ENCODE measurements at regions not wholly inside any gene's neighbourhood (a gene's known extent, or its start where the extent isn't known, plus 50 kb on each side); places are given as distances from the start of the nearest gene placed in this dataset.

GRCh38 chr9:18359335-18359734, 114.6 kb upstream of the ADAMTSL1 start:
- Histone ChIP-seq H3K4me3 (ENCODE audit: insufficient read depth, low read depth, low read length) (no peak overlapping the region), H3K27ac (ENCODE audit: insufficient read depth, low read depth, low read length, poor library complexity, severe bottlenecking) (no peak overlapping the region), H3K36me3 (ENCODE audit: control insufficient read depth, insufficient read depth, low read length) (no peaks in the 10 kb centered on the region), H3K4me1 (ENCODE audit: control insufficient read depth, insufficient read depth, low read length) (peaks cover 3% of the 10 kb centered on the region), H3K27me3 (ENCODE audit: control insufficient read depth, insufficient read depth, low read length, poor library complexity, severe bottlenecking) (no peaks in the 10 kb centered on the region), H3K9me3 (ENCODE audit: control insufficient read depth, low read length) (no peaks in the 10 kb centered on the region)
- WGBS, 2 experiments = 95% methylated on average over 1 of the region's 1 CpG

- 94 to 100% methylated on average over 1 of the region's 1 CpG for WGBS, 2 experiments
- Histone ChIP-seq H3K27ac (ENCODE audit: insufficient read depth, low read depth, low read length, poor library complexity, severe bottlenecking) (no peak overlapping the region), H3K27me3 (ENCODE audit: control insufficient read depth, insufficient read depth, low read length, poor library complexity, severe bottlenecking) (no peaks in the 10 kb centered on the region), H3K4me3 (ENCODE audit: insufficient read depth, low read depth, low read length) (no peak overlapping the region), H3K36me3 (ENCODE audit: control insufficient read depth, insufficient read depth, low read length) (no peaks in the 10 kb centered on the region), H3K4me1 (ENCODE audit: control insufficient read depth, insufficient read depth, low read length) (peaks cover 3% of the 10 kb centered on the region), H3K9me3 (ENCODE audit: control insufficient read depth, low read length) (no peaks in the 10 kb centered on the region)
These were observed 113.9 kb upstream of the ADAMTSL1 start for GRCh38 chr9:18360005-18360404.

- peaks cover 3% of the 10 kb centered on the region for H3K4me1 ChIP-seq (ENCODE audit: control insufficient read depth, insufficient read depth, low read length)
- no peaks in the 10 kb centered on the region for H3K9me3 ChIP-seq (ENCODE audit: control insufficient read depth, low read length)
- no peaks in the 10 kb centered on the region for H3K27me3 ChIP-seq (ENCODE audit: control insufficient read depth, insufficient read depth, low read length, poor library complexity, severe bottlenecking)
- no peak overlapping the region for H3K4me3 ChIP-seq (ENCODE audit: insufficient read depth, low read depth, low read length)
- no peaks in the 10 kb centered on the region for H3K36me3 ChIP-seq (ENCODE audit: control insufficient read depth, insufficient read depth, low read length)
- 96 to 97% methylated on average over 2 of the region's 2 CpGs for WGBS, 2 experiments
- no peak overlapping the region for H3K27ac ChIP-seq (ENCODE audit: insufficient read depth, low read depth, low read length, poor library complexity, severe bottlenecking)
These were observed 112.3 kb upstream of the ADAMTSL1 start for GRCh38 chr9:18361646-18362045.

- Histone ChIP-seq H3K4me3 (ENCODE audit: insufficient read depth, low read depth, low read length) (no peak overlapping the region), H3K4me1 (ENCODE audit: control insufficient read depth, insufficient read depth, low read length) (peaks cover 3% of the 10 kb centered on the region), H3K27me3 (ENCODE audit: control insufficient read depth, insufficient read depth, low read length, poor library complexity, severe bottlenecking) (no peaks in the 10 kb centered on the region), H3K27ac (ENCODE audit: insufficient read depth, low read depth, low read length, poor library complexity, severe bottlenecking) (no peak overlapping the region), H3K9me3 (ENCODE audit: control insufficient read depth, low read length) (no peaks in the 10 kb centered on the region), H3K36me3 (ENCODE audit: control insufficient read depth, insufficient read depth, low read length) (no peaks in the 10 kb centered on the region)
- WGBS, 2 experiments = 67% methylated on average over 1 of the region's 1 CpG; no CpG with 5 or more reads in 1 of the 2 experiments
These were observed 111.8 kb upstream of the ADAMTSL1 start for GRCh38 chr9:18362166-18362565.

GRCh38 chr9:18362901-18363685, 110.9 kb upstream of the ADAMTSL1 start:
- Histone ChIP-seq H3K36me3 (ENCODE audit: control insufficient read depth, insufficient read depth, low read length) (no peaks in the 10 kb centered on the region), H3K9me3 (ENCODE audit: control insufficient read depth, low read length) (no peaks in the 10 kb centered on the region), H3K4me1 (ENCODE audit: control insufficient read depth, insufficient read depth, low read length) (peaks cover 3% of the 10 kb centered on the region), H3K27me3 (ENCODE audit: control insufficient read depth, insufficient read depth, low read length, poor library complexity, severe bottlenecking) (no peaks in the 10 kb centered on the region), H3K4me3 (ENCODE audit: insufficient read depth, low read depth, low read length) (no peak overlapping the region), H3K27ac (ENCODE audit: insufficient read depth, low read depth, low read length, poor library complexity, severe bottlenecking) (no peak overlapping the region)
- WGBS, 2 experiments = 93 to 97% methylated on average over 3 of the region's 3 CpGs

GRCh38 chr9:18365651-18366050, 108.3 kb upstream of the ADAMTSL1 start:
- H3K27me3 ChIP-seq (ENCODE audit: control insufficient read depth, insufficient read depth, low read length, poor library complexity, severe bottlenecking) = no peaks in the 10 kb centered on the region
- H3K4me1 ChIP-seq (ENCODE audit: control insufficient read depth, insufficient read depth, low read length) = no peaks in the 10 kb centered on the region
- WGBS, 2 experiments = 92 to 93% methylated on average over 6 of the region's 6 CpGs
- H3K9me3 ChIP-seq (ENCODE audit: control insufficient read depth, low read length) = no peaks in the 10 kb centered on the region
- H3K36me3 ChIP-seq (ENCODE audit: control insufficient read depth, insufficient read depth, low read length) = no peaks in the 10 kb centered on the region
- no peak overlapping the region for H3K4me3 ChIP-seq (ENCODE audit: insufficient read depth, low read depth, low read length)
- no peak overlapping the region for H3K27ac ChIP-seq (ENCODE audit: insufficient read depth, low read depth, low read length, poor library complexity, severe bottlenecking)

- Histone ChIP-seq H3K9me3 (ENCODE audit: control insufficient read depth, low read length) (no peaks in the 10 kb centered on the region), H3K4me1 (ENCODE audit: control insufficient read depth, insufficient read depth, low read length) (no peaks in the 10 kb centered on the region), H3K27ac (ENCODE audit: insufficient read depth, low read depth, low read length, poor library complexity, severe bottlenecking) (no peak overlapping the region), H3K4me3 (ENCODE audit: insufficient read depth, low read depth, low read length) (no peak overlapping the region), H3K27me3 (ENCODE audit: control insufficient read depth, insufficient read depth, low read length, poor library complexity, severe bottlenecking) (no peaks in the 10 kb centered on the region), H3K36me3 (ENCODE audit: control insufficient read depth, insufficient read depth, low read length) (no peaks in the 10 kb centered on the region)
- 92 to 100% methylated on average over 3 of the region's 3 CpGs for WGBS, 2 experiments
These were observed 107.8 kb upstream of the ADAMTSL1 start for GRCh38 chr9:18366184-18366583.

GRCh38 chr9:18368206-18368605, 105.7 kb upstream of the ADAMTSL1 start:
- no peaks in the 10 kb centered on the region for H3K4me1 ChIP-seq (ENCODE audit: control insufficient read depth, insufficient read depth, low read length)
- H3K4me3 ChIP-seq (ENCODE audit: insufficient read depth, low read depth, low read length) = no peak overlapping the region
- H3K36me3 ChIP-seq (ENCODE audit: control insufficient read depth, insufficient read depth, low read length) = no peaks in the 10 kb centered on the region
- no peaks in the 10 kb centered on the region for H3K9me3 ChIP-seq (ENCODE audit: control insufficient read depth, low read length)
- H3K27me3 ChIP-seq (ENCODE audit: control insufficient read depth, insufficient read depth, low read length, poor library complexity, severe bottlenecking) = no peaks in the 10 kb centered on the region
- WGBS, 2 experiments = 92 to 95% methylated on average over 4 of the region's 4 CpGs
- no peak overlapping the region for H3K27ac ChIP-seq (ENCODE audit: insufficient read depth, low read depth, low read length, poor library complexity, severe bottlenecking)

GRCh38 chr9:18371141-18371540, 102.8 kb upstream of the ADAMTSL1 start:
- no peaks in the 10 kb centered on the region for H3K36me3 ChIP-seq (ENCODE audit: control insufficient read depth, insufficient read depth, low read length)
- H3K9me3 ChIP-seq (ENCODE audit: control insufficient read depth, low read length) = no peaks in the 10 kb centered on the region
- no peaks in the 10 kb centered on the region for H3K27me3 ChIP-seq (ENCODE audit: control insufficient read depth, insufficient read depth, low read length, poor library complexity, severe bottlenecking)
- no peaks in the 10 kb centered on the region for H3K4me1 ChIP-seq (ENCODE audit: control insufficient read depth, insufficient read depth, low read length)
- no peak overlapping the region for H3K4me3 ChIP-seq (ENCODE audit: insufficient read depth, low read depth, low read length)
- no peak overlapping the region for H3K27ac ChIP-seq (ENCODE audit: insufficient read depth, low read depth, low read length, poor library complexity, severe bottlenecking)

GRCh38 chr9:18371621-18372020, 102.3 kb upstream of the ADAMTSL1 start:
- Histone ChIP-seq H3K27ac (ENCODE audit: insufficient read depth, low read depth, low read length, poor library complexity, severe bottlenecking) (no peak overlapping the region), H3K4me1 (ENCODE audit: control insufficient read depth, insufficient read depth, low read length) (no peaks in the 10 kb centered on the region), H3K9me3 (ENCODE audit: control insufficient read depth, low read length) (no peaks in the 10 kb centered on the region), H3K36me3 (ENCODE audit: control insufficient read depth, insufficient read depth, low read length) (no peaks in the 10 kb centered on the region), H3K4me3 (ENCODE audit: insufficient read depth, low read depth, low read length) (no peak overlapping the region), H3K27me3 (ENCODE audit: control insufficient read depth, insufficient read depth, low read length, poor library complexity, severe bottlenecking) (no peaks in the 10 kb centered on the region)
- 97 to 100% methylated on average over 2 of the region's 3 CpGs for WGBS, 2 experiments
